Omental fat pad (tissue), 1 donor: ENCODE measurements at regions not wholly inside any gene's neighbourhood (a gene's known extent, or its start where the extent isn't known, plus 50 kb on each side); places are given as distances from the start of the nearest gene placed in this dataset. TPM values are rescaled to one million over a fixed set of nuclear protein-coding genes. Genes with fewer than 3 reads are reported as not detected.

Experiments
- small RNA-seq: library from RNA; depleted of rRNA; stranded (forward); fragments of <200 nt; gene quantifications from one replicate; pipeline ENCODE3, GENCODE V24; 2016

Small RNA genes lying in the stretch of these regions (small RNA-seq; reads per million reads assigned to genes)
- not detected for gene AC087258.2
